DMS153 treated with DMSO at 0.1 percent for 48 hours (cell line): ENCODE measurements at regions not wholly inside any gene's neighbourhood (a gene's known extent, or its start where the extent isn't known, plus 50 kb on each side); places are given as distances from the start of the nearest gene placed in this dataset.

Experiments
- DNase-seq: peaks from one replicate; lab custom pipeline; 2025; ENCODE audit not compliant: unreplicated experiment; lab: John Stamatoyannopoulos, UW

DNA sequence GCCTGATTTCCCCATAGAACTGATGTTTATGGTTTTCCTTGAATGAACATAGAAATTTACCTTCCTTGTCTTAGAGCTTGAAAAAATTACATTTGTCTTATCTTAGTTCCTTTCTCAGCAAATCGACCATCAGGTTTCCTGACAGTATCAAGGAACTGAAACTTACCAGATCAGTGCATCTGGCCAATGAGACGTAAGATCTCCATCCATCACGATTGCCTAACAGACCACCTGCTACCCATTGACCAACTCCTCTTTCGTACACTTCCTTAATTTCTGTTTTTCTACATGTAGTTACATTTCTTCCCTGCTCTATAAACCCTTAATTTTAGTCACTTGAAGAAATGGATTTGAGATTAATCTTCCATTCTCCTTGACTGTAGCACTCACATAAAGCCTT is 57.4 kb upstream of the TMPRSS15 start:
- DNase-seq = no peak

DNA sequence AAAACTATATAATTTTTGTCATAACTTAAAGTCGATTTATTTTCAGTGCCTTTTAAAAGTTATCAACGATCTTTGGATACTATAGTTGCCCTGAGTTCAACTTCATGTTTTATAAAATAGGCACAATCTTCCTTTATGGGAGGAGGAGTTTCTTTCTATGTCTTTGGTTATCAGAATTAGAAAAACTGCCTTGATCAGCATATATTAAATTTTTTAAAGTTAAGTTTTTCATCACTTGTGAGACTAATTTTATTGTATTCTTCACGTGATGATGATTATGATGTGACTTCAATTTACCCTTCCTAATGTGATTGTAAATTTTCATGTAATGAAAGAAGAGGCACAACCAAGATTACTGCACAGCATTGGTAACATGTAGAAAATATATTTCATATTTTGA is 58.2 kb upstream of the TMPRSS15 start:
- no peak for DNase-seq

DNA sequence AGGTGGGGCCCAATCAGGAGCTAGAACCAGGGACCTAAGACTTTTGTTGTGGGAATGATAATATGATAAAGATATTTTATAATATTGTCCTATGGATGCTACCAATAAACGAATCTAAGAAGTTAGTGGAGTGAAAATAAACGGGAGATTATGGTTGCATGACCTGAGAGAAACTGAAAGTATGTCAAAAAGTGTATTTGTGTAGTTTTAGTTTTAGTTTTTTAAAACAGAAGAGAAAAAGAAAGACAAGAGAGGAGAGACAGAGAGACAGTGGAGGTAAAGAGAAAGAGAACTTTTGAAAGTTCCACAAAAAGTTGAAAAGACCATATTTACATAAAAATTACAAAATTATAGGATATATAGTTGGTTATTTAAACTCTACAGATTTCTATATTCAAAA is 64.1 kb upstream of the TMPRSS15 start:
- no peak for DNase-seq

- no peak for DNase-seq
Observed at GRCh38 chr21:18468790-18469189, 65.2 kb upstream of the TMPRSS15 start.

DNA sequence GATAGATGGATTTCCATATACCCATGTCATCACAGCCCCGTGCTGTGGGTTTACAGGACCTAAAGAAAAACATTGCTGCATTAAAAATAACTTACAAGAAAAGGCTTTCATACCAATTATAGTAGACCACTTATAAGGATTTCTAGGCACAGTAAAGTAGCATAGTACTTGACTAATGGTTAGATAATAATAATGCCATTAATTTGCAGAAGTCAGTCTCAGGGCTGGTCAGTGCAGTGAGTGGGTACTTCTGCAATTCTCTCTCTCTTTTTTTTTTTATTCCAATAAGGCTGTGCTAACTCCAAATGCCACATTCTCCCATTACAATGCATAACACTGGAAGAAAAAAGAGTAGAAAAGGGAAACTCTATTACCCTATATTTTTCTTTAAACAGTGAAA is 73.1 kb upstream of the TMPRSS15 start:
- no peak for DNase-seq

DNA sequence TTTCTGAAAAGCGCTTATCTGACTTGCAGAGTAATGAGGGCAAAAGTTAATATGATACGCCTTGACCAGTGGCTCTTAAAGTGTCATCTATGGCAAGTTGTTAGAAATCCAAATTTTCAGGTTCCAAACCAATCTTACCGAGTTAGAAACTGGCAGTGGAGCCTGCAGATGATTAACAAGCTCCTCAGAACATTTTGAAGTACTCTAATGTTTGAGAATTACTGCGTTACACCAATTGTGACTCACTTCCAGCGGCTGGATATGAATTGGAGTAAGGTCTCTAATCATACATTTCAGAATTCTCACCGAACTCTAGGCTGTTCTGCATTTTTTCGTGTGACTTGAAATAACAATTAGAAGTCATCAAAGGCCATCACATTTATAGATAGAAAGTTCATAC is 73.5 kb upstream of the TMPRSS15 start:
- DNase-seq = no peak

GRCh38 chr21:18478513-18478912 is 74.9 kb upstream of the TMPRSS15 start:
- no peak for DNase-seq

GRCh38 chr21:18488252-18488651 is 84.7 kb upstream of the TMPRSS15 start:
- no peak for DNase-seq

GRCh38 chr21:18493422-18493821 is 89.8 kb upstream of the TMPRSS15 start:
- no peak for DNase-seq

DNA sequence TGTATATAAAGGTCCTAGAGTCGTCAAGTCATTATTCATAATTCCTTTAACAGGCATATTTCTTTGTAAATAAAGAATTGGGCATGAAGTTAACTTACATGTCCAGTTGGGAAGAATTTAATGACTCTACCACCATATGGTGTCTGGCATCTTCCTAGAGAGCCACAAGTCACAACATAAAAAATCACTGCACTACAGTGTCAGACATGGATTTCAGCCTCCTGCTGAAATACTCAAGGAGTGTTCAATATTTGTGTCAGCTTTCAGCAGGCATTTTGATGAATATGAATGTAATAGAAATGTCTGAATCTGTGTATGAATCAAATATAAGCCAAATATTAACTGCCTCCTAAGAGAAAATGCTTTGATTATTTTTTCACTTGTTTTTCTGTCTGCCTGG is 91.9 kb upstream of the TMPRSS15 start:
- no peak for DNase-seq

DNA sequence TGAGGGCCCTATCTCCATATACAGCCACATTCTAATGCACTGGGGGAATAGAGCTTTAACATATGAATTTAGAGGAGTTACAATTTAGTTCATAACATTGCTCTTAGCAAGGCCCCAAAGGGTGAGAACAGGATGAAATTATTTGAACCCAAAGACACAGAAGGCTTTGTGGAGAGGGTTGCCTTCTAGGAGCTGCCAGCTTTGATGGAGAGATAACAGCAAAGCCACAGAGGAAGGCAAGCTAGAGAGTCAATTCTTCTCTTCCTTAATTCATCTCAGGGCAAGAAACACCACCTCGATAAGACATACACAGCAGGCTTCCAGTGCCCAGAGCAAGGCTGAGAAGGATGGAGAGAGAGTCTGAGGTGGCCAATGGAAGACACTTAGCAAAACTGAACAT is 94.8 kb upstream of the TMPRSS15 start:
- no peak for DNase-seq

GRCh38 chr21:18499761-18500376 is 96.3 kb upstream of the TMPRSS15 start:
- DNase-seq = peak; percentile 49

- no peak for DNase-seq
Observed at GRCh38 chr21:18518054-18518481, 114.5 kb upstream of the TMPRSS15 start.

- no peak for DNase-seq
Observed at GRCh38 chr21:18521204-18521603, 117.6 kb upstream of the TMPRSS15 start.

DNA sequence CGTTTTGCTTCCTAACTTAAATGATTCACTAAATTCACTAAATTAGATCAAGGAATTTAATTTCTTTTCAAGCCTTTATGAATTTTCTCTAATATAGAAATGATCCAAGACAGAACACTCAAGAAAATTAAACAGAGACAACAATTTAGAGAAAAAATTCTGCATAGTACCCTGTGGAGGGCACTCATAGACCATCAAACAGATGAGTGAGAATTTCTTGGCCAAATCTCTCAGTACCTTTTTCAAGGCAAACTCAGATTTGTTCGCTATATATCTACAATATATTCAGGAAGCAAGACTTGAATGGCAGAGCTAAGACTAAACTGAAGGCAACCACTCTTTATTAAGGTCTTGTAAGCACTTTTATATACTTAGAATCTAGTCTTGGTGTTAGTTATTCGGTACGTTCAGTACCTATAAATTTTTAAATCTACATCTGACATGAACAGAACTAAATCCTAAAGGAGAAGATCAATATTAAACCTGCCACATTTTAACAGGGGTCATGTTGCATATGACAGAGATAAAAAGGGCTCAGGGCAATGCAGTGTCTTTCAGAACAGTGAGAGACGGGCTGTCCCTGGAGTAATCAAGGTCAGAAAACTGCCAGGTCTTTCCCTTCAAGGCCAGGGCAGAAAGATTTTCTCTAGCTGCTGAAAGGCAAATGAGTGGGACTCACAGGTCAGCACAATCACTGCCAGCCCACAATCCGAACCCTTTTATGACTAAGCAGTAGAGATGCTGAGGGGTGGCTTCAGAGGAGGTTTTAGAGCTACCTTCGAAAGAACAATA is 118.8 kb upstream of the TMPRSS15 start:
- peak; percentile 13 for DNase-seq

DNA sequence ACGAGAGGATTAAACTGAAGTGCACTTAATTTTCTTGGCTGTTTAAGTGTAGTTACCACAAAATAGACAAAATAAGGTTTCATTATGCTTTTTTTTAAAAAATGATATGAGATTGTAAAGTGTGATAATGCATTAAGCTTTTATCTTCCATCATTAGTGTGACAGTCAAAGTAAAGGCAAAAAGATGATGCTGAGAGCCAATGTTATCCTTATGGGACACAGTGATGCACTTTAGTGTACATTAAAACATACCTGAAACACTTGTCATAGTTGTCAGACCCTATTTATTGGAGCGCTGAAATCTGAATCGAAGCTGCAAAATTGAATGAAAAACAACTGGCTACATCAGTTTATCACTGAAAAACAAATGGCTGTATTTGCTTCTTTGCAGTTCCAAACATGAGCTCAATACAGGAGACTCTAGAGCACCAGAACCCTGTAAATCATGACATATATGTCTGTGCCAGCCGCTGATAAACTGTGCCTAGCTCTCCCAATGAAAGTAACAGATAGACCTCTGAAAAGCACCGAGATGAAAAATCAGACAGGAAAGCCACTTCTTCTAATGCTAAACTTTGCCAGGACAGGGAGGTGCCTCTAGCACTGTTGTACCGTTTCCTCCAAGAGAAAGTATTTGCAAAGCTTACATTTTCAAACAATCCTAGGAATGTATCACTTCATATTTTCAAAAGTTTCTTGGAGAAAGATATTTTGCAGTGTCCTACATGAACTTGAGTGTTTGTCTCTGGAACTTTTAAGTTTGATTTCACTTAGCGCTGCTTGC is 120.7 kb upstream of the TMPRSS15 start:
- no peak for DNase-seq

DNA sequence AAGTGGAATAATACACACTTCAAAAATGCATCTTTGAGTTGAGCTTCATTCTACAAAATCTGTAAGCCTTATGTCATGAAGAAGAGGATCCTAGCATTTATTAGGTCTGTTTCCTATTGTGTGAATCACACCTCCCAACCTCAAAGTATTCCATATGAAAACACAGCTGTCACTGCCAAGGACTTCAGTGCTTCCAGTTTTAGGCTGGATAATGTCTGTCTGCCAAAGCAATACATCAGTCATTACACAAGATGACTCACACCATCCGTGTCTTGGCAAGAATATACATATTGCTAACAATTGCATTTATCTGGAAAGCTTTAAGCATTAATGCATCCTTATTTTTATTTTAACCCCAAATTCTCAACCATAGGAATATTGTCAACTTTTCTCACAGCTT is 125.7 kb upstream of the TMPRSS15 start:
- DNase-seq = no peak

DNA sequence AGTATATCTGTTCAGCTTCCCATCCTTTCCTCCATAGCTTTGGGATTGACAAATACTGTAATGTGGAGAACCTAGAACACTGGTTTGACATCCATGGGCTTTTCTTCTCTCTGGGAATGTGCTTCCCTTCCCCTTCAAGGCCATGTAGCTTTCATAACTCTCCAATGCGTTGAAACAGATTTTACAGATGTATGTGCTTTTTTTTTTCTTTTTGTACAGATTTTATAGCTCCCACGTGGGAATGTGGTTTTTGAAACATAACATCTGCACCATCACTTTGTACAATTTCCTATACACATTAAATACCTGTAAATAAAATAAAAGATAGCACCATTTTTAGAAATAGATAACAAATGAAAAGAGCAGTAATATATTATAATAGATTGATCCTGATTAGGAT is 138.5 kb upstream of the TMPRSS15 start:
- no peak for DNase-seq

DNA sequence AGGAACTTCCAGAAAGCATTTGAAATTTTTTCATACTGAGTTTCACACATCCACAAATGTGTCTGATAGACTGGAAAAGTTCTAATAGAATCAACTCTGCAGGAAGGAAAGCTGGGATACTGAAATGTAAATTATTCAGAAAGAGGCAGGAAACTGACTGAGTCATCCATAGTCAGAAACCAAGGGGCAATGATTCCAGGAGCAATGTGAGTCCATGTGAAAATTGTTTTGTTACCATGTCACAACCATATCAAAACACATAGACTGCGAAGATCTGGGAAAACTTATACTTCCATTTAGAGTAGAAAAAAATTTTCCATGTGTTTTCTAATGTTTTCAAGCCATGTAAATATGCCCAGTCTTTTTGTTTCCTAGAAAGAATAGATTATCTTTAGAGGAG is 142.3 kb upstream of the TMPRSS15 start:
- DNase-seq = no peak

DNA sequence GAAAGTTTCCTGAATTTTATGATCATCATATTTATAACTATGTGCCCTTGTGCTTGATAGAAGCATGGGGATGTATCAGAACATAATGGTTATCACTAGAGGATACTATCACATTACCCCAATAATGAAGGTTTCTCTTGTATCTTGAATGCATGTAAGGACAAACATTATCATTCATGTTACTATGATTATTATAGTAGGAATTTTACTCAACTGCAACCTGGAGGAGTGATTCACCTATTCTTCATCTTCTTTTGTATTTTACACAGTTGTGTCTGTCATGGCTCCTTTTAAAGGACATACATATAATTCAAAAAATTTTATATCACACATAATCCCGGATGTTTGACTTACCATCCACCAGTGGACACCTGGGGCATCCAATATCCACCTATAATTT is 143.8 kb upstream of the TMPRSS15 start:
- no peak for DNase-seq

DNA sequence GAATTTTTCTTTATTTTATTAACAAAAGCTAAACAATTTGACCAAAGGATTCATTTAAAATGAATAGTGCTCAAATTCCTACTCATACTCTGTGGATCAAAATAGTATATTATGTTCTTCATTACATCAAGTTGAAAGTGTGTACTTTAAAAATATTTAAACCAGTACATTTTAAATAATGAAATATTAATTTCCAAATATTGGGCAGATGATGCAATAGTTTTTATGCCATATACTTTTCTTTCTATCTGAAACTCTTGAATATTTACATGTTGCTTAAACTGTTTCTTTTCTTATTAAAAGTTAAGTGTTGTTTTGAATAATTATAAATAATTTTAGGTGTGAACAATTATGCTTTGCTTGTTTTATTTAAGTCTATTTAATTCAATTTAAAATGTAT is 144.7 kb upstream of the TMPRSS15 start:
- DNase-seq = no peak
